HG02678 (cell line): ENCODE measurements at regions not wholly inside any gene's neighbourhood (a gene's known extent, or its start where the extent isn't known, plus 50 kb on each side); places are given as distances from the start of the nearest gene placed in this dataset.

Experiments used
- ATAC-seq: cut with Tn5 transposase; IDR thresholded peaks from one replicate; pipeline ENCODE4 v1.9.1; 2021; ENCODE audit warnings: mild to moderate bottlenecking, moderate library complexity; ENCODE audit not compliant: unreplicated experiment

DNA sequence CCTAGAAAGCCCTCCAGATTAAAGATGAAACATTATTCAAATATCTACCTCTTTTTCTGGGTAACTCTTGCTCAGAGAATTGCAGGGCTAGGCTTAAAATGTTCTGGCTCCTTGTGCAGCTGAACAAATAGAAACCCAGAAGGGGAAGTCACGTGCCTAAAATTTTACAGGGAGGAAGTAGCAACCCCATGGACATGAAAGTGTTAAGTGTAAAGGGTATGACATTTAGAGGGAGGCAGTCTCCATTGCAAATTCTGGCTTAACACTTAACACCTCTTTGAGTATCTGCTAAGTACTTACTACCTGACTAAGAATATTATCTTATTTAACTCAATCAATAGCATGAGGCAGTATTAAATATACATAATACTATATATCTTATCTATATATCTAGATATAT, 376.1 kb upstream of the ERCC4 start:
- no peak for ATAC-seq

DNA sequence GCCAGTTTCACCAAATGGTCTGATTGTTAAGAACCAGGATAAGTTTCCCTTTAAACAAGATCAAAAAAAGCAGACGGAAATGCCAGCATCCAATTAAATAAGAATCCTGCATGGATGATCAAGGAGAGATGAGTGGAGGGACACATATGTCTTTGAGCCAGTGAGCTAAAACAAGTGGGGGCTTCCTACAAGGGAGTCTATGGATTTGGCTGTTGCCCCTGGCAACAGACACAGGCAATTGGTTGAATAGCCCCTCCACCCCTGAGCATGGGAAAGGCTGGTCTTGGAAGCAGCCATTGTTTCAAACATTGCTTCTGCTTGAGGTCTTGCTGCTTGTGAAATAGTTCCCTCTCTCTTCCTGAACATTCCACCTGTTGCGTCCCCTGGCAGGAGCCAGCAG, 374.7 kb upstream of the ERCC4 start:
- no peak for ATAC-seq

DNA sequence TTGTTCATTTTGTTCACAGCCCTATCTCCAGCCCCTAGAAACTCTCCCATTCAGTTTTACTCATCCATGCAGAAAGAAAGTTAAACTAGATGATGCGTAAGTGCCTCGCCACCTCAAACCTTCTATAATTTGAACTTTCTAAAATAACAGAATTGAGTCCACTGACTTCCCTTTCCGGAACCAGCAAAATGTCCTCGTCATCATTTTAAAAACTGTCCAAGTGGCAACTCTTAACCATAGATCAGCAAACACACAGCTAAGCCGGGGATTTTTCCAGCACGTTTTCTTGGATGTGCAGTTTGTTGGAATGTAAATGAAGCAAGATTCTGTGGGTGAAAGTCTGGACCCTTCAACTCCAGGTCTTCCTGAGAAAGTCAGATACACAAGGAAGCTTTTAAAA, 369.7 kb upstream of the ERCC4 start:
- ATAC-seq: no peak

DNA sequence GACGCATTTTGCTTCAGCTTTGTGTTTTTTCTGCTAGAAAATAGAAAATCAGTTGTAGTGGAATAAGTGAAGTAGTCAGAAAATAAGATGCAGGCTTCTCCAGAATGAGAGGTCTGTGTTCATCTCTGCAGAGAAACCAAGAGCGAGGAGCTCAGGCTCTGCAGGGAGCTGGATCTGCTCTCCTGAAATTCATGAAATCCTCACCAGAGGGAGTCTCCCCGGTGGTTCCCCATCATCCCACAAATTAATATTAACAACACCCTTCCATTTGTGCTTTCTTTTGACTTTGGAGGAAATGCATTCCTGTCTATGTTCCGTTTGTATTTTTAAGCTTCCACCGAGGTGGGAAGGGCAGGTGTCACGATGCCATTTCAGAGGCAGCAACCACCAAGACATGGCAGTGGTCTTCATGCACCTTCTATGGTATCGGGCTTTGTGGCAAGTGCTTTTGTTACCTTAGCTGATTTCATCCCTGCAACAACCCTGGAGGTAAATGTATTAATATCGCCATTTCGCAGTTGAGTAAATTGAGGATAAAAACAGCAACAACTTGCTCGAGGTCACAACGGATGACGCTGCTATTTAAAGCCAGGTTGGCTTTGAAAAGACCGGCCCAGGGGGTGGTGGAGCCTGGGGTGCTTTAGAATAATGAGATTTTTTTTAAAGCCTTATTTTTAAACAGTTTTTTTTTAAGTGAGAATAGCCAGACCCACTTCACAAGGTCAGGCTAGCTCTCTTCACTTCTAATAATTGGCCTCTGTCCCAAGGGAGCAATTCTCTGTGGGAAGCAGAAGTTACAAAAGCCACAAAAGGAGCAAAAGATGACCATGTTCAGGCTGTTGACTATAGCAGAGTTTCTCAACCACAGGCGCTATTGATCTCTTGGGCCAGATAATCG, 367.6 kb upstream of the ERCC4 start:
- ATAC-seq: no peak

DNA sequence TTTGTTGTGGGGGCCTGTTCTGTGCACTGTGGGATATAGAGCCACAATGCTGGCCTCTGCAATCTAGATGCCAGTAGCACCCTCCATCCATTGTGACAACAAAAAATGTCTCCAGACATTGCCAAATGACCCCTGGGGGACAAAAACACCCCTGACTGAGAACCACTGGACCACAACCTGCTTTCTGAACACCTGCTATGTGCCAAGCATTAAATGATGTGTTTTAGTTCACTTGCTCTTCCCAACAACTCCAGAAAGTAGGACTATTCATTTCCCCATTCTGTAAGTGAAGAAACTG, 367.0 kb upstream of the ERCC4 start:
- ATAC-seq: no peak

DNA sequence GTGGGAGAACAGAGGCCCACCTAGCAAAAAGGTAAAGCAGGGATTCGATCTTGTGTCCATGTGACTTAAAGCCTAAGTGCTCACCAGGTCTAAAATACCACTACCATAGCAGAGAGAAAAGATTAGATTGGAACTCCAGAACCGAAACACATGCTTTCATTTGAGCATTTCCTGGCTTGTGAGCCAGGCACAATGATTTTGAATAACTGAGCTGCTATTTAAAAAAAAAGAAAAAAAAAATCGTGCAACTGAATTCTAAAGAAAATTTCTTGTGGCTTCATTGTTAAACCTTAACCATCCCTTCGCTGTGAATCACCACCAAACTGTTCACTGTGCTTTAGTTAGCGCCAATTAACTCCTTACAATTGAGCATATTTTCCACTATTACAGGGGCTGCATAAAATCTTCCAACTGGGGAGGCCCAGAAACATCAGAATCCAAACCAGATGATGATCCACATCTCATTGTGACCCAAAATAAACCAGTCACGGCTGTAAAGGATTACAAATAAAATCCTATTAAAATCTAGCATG, 366.4 kb upstream of the ERCC4 start:
- ATAC-seq: no peak

DNA sequence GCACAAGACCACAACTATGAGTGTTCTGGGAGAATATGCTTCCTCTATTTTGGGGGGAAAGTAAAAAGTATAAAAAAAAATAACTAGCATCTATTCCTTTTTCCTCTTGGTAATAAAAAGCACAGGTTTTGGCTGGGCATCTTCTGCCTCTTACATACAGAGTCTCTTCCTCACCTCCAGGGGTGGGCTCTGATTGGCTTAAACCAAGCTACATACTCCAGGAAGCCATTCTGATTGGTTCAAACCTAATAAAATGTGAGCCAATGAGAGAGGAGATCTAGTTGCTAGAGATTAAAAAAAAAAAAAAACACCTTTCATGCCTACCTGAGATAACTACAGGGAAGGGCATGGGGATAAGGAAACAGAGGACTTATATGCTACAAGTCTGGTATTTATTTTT, 365.9 kb upstream of the ERCC4 start:
- ATAC-seq: no peak

DNA sequence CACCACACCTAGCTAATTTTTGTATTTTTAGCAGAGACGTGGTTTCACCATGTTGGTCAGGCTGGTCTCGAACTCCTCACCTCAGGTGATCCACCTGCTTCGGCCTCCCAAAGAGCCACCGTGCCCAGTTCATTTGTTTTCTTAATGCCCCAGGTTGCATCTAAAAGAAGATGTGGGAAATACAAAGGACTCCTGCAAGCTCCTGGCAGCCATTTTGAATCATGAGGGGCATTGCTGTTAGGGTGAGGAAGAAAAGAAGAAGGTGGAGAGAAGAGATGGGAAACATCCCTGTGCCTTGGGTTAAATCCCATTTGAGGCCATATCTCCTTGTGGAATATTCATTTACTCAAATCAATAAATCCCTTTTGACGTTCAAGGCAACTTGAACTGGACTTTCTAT, 365.3 kb upstream of the ERCC4 start:
- no peak for ATAC-seq

DNA sequence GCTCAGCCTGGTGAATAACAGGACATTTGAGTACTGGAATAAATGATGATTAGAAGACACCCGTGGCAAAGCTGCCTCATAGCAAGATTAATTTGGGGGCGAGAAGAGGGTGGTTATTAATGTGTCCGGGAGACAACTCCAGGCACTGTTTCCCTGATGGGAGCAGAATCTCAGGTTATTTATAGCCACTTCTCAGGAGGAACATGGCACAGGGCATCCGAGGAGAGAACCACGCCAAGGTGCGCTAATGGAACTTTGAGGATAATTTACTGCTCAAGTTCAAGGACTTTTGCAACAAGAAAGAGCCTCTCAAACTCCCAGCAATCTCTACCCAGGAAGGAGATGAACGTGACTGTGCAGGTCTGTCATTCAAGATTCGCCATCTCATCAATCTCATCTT, 362.5 kb upstream of the ERCC4 start:
- no peak for ATAC-seq

DNA sequence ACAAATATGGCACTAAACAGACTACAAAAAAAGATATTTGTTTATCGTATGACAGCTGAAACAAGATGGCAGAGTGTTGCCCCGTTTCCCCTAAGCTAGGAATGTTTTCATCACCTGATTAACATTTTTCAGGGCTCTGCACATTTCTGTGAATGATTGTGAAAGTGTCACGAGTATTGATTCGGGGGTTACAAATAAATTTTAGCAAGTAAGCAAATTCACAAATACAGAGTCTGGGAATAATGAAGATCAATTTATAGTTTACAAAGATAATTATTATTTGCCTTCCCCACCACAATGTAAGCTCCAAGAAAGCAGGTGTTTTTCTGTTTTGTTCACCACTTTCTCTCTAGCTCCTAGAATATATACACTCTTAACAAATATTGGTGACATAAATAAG, 361.2 kb upstream of the ERCC4 start:
- no peak for ATAC-seq

DNA sequence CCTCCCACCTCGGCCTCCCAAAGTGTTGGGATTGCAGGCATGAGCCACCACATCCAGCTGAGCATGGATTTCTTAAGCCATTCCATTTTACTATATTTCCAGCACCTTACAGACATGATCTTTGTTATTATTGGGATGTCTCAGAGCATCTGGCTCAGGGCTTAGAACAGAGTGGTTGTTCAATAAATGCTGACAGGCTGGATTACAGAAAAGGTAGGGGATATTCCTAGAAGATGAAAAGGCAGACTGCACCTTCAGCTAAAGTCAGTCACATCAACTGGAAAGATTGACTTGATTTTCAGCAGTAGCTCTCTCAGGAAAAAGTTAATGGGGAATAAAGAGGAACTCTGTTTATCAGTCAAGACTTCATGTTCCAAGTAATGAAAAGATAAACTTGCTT, 360.3 kb upstream of the ERCC4 start:
- no peak for ATAC-seq

DNA sequence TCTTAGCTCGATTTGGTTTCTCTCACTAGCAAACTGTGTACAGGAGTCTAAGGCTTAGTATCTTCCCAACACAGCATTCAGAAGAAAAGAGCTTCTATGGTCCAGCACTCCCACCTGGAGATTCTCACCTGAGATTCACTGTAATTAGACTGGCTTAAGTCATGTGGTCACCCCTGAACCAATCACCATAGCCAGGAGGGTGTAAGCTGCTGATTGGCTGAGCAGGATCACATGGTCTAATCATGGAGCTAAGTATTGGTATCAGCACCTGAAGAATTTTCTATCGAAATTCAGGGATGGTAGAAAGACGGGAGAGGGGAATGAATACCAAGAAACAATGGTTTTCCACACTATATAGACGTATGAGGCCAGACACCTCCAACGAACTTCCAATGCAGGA, 359.8 kb upstream of the ERCC4 start:
- ATAC-seq: no peak

DNA sequence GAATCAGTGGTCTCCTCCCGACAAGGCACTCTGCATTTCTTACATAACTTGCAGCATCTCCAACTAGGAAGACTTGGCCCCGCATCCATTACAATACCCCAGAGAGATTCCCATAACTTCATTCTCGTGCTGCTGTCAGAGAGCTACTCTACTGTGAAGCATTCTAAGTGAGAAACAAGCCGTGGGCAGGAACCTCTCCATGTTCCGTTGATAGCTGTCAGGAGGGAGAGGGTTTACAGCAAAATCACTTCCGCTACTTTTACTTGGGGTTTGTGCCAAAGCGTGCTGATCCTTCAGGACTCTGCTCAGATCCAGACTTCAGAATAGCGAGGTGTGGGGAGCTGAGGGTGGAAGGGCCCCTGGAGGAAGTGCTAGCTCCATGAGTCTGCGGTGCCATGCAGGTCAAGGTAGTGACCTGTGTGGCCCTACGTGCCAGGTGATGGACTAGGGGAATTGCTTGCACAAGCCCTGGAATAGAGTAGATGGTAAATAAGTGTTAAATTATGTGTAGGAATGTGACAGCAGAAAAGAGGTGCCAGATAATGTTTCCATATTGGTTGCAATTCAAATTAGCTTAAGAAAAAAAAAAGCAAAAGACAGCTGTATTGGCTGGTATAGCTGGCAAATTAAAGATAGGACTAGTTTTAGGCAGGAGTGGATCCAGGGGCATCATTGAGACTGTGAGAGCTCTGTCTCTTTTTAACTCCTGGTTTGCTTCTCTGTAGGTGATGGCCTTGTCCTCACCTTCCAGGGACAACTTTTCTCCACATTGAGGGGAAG, 358.5 kb upstream of the ERCC4 start:
- no peak for ATAC-seq

DNA sequence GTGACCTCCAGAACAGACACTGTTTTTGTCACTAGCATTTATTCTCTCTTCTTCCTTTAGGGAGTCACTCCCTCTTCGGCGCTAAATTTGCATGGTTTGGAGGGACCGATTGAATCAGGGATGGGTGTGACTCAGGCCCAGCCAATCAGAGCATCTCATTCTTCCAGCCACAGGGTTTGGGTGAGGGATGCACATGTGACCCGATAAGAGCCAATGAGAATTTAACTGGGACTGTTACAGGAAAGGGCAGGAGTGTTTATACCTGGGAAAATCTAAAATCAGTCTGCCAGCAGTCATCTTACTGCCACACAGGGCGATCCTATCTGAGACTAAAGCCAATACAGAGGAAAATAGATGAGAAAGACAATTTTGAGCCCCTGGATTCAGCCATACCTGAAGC, 351.2 kb upstream of the ERCC4 start:
- no peak for ATAC-seq

DNA sequence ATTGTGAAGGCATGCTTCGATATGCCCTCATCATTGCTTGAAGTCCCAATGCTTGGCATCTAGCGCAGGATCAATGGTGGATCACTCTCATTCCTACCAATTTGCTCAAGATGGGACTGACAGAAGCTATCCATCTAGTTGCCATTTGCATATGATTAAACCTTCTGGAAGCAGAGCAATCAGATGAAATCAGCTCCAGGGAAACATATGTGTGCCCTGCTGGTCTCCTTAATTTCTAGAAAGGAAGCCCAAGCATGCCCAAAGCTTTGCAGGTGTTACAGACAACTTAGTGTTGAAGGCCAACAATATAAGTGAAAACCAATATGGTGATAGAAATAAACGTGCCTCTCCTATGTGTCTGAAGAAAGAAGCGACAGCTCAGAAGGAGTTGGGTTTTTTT, 350.0 kb upstream of the ERCC4 start:
- no peak for ATAC-seq

DNA sequence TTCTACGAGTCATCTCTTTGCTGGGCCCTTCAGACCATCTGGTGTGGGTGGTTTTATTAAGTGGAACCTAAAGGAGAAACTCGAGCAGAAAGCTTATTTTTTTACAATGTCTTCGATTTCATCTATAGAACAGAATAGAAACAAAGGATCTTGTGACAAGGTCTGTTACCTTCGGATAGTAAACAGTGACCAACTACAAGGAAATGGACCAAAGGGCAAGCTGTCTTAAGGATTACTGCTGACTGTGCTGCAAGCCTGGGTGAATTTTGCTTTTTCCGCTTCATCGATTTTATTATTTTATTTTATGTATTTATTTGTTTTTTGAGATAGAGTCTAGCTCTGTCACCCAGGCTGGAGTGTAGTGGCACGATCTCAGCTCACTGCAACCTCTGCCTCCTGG, 348.9 kb upstream of the ERCC4 start:
- ATAC-seq: no peak

DNA sequence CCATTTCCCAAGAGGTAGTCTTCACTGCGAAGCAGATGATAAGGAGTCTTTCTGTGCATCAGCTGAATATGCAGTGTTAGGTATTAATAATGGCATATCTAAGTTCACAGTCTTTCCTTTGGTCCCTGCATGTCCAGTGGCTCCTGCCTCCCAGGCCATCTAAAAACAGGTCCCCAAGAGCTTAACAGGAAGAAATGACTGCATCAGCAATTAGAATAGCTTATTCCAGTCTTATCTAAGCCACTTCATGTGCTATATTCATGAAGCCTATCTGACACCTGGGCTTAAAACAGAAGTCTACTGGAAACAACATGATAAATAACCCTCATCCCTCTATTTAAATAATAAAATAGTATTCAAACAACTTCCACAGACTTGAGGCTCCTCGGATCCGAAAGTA, 346.1 kb upstream of the ERCC4 start:
- no peak for ATAC-seq

DNA sequence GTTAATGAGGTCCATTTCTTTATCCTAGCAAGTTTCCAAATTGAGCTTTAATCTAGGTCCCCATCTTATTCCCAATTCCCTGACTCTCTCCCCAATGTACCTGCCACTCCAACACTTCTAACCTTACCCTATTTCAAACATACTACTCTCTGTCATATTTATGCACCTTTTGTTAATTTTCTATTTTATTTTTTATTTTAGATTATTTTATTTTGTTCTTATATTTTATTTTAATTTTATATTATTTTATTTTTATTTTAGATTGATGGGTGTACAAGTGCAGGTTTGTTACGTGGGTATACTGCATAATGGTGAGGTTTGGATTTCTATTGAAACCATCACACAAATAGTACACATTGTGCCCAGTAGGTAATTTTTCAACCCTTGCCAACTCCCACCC, 333.9 kb upstream of the ERCC4 start:
- no peak for ATAC-seq

DNA sequence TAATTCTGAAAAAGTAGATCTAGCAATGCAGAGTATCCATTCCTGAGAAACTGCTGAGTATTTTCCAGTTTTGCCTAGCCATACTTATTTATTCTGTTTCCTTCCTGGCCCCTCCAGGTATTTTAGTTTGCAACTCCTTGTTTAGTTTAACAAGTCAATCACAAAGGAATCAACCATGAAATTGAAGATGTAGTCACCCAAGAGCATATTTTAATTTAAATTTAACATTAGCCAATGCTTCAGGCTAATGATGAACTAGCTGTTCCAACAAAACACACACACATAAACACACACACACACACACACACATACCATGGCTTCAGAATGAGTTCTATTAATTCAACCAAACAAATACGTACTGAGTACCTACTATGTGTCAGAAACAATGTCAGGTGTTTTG, 332.8 kb upstream of the ERCC4 start:
- ATAC-seq: no peak

DNA sequence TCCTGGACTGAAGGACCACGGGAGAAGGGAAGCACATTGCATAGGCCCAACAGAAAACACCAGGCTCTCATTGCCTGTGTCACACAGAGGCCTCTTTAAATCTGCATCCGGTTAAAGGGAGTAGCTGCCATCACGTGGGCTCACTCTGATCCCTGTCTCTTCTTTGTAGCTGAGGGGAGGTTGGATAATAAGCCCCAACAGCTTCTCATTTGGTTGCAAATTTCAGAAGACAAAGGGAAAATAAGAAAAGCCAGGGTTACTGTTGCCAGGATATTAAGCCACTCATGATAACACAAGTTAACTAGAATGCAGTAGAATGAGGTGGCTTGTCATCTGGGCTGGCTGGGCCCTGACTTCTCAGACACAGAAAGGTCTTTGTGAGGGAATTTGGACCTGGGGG, 325.1 kb upstream of the ERCC4 start:
- ATAC-seq: no peak

DNA sequence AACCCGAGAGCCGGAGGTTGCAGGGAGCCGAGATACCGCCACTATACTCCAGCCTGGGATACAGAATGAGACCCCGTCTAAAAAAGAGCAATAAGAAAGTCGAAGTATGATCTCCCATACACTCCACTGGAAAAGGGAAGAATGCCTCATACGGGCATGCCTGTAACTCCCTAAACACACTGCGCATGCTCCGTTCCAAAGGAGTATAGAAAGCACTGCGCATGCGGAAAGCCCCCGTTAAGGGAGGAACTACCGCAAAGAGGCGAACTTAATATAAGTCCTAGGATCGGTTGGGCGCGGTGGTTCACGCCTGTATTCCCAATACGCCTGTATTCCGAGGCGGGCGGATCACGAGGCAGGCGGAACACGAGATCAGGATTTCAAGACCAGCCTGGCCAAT, 313.1 kb upstream of the ERCC4 start:
- no peak for ATAC-seq

DNA sequence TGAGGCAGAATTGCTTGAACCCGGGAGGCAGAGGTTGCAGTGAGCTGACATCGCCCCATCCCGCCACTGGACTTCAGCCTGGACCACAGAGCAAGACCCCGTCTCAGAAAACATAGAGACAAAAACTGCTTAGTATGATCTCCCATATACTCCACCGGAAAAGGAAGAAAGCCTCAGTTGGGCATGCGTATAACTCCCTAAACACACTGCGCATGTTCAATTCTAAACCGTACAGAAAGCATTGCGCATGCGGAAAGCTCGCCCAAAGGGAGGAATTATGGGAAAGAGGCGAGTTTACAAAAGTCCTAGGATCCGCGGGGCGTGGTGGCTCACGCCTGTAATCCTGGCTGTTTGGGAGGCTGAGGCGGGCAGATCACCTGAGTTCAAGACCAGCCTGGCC, 312.7 kb upstream of the ERCC4 start:
- no peak for ATAC-seq
